SW480 (cell line): ENCODE measurements at regions not wholly inside any gene's neighbourhood (a gene's known extent, or its start where the extent isn't known, plus 50 kb on each side); places are given as distances from the start of the nearest gene placed in this dataset.
"Not testable (repeated sequence)": the region's sequence is repeated elsewhere in the genome, so short reads cannot be mapped to it uniquely, and the experiment has no call there.

ENCODE experiments used
- DNase-seq: peaks from one replicate; pipeline ENCODE4 v3.0.0-alpha.2; 2016; ENCODE audit warnings: low spot score

DNA sequence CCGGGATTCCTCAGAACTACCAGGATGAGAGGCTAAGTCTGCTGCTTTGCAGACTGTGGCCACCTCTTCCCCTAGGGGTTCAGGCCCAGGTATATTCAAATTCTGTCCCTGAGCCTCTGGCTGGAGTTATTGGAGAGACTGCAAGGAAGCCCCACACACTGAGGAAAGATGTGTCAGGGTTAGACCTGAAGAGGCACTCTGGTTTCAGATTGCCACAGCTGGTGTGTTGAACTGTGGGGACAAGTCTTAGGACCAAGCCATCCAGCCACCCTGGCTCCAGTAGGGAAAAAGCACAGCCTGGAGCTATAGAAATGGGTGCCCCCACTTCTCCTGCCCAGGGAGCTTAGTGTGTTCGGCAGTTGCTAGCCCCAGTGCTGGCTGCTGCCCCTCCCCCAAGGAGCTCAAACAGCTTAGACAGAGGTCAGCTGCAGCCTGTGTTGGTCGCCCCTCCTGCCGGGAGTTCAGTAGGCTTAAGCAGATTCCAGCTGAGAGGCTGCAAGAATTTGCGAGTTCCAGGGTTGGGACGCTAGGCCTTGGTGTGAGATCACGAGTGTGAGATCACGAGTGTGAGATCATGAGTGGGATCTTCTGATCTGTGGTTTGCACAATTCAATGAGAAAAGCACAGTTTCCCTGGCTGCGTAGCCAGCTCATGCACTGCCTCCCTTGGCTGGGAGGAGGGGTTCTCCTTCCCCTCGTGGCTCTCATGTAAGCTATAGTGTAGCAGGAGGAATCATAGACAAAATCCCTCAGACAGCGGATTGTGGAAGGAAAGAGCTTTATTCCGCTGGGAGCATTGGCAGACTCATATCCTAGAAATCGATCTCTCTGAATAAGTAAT, 552.1 kb upstream of the CHORDC1 start:
- no peak for DNase-seq

GRCh38 chr11:90770007-90770406, 547.2 kb upstream of the CHORDC1 start:
- no peak for DNase-seq

DNA sequence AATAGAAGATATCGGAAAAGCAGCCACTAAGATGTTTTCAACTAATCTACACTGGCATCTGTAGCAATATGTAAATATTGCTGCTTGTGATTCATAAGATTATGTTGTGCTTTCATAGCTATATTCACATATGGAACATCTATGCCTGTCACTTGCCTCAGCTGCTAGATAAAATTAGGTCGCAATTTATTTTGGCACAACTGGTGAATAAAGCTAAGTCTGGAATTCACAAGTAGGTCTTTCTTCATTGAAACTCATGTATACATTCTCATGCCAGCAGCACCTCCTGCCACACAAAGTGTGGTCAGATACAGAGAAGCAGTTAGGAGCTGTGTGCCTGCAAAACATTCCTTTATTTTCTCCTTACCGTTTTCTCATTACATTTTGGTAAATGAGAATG, 543.3 kb upstream of the CHORDC1 start:
- no peak for DNase-seq

- no peak for DNase-seq
Measured at GRCh38 chr11:90764691-90765090, 541.8 kb upstream of the CHORDC1 start.

- no peak for DNase-seq
Measured at GRCh38 chr11:90757849-90758494, 535.1 kb upstream of the CHORDC1 start.

DNA sequence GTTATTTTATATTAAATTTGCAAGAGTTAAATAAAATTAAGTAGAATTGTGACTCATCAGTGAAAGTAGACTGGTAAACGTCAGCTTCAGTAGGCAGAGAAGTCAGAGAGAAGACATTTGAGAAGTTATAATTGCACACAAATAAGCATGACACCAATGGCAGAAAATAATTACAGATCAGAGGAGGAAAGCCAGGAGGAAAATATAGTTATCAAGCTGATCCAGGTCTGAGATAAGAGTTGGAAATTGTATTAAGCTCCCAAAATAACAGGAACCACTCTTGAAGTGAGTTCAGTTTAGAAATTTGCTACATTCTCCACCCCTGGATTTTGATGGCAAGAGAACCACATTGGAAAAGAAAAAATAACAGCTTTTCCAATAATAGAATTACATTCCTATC, 533.8 kb upstream of the CHORDC1 start:
- DNase-seq, result no peak

DNA sequence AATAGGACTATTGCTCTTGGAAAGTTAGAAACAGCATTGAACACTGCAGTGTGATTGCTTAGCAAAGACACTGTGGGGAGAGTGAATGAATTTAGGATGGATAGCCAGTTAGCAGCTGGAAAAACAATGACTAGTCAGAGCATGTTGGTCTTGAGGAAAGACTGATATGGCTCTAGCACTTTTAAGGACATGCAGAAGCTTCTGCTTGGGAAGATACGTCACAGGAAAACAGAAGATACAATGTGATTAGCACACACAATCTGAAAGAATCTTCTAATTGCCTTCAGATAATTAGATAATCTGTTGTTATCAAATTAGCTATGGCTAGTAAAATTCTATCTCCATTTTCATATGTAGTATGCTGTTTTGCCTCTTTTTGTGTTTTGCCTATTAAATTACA, 530.7 kb upstream of the CHORDC1 start:
- DNase-seq, result no peak

DNA sequence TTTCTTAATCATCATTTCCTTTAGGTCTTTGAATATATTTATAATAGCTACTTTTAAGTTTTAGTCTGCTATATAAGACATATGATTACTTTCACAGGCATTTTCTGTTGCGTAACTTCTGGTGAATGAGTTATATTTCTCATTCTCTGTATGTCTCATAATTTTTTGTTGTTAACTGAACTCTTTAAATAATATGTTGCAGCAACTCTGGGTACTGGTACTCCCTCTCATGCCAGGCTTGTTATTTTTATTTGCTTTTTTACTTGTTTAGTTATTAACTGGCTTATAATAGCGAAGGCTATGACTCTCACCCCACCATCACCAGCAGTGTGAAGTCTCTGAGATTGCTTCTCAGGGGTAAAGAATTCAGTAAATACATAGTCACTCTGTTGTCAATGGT, 524.2 kb upstream of the CHORDC1 start:
- DNase-seq, result no peak

GRCh38 chr11:90744169-90744568, 521.3 kb upstream of the CHORDC1 start:
- no peak for DNase-seq

DNA sequence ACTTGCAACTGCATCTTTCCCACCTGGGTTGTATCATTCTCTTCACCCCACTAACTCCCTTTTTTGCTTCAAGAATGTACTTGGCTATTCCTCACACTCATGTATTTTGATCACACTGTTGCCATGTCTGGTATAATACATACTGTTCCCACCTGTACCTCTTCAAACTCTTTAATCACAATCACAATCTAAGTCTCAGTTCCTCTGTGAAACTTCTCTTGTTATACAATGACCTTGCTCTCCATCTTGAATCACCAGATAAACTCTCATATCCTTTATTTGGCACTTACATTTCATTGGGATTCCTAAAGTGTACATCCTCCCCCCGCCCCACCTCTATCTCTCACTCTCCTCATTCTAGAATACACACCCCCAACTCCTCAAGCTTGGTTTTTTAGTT, 516.0 kb upstream of the CHORDC1 start:
- DNase-seq, result no peak

GRCh38 chr11:90737444-90738050, 514.7 kb upstream of the CHORDC1 start:
- DNase-seq, result no peak

GRCh38 chr11:90732486-90732885, 509.6 kb upstream of the CHORDC1 start:
- no peak for DNase-seq

DNA sequence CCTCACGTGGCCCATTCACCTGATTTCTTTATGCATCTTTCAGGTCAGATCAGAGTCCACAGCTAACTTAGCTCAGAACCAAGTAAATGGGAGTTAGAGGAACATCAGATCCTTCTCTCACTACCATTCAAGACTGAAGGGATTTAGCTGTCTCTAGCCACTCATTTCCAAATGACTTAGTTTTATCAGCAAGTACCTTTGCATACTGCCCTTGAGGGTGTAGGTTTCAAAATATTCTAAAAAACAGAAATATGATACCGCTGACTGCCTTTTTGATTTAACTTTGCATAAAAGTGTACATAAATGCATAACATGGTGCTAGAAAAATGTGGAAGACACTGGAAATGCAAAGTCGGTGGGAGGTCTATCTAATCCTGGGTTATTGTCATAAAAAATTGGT, 500.6 kb upstream of the CHORDC1 start:
- no peak for DNase-seq

- no peak for DNase-seq
Measured at GRCh38 chr11:90722552-90723190, 499.8 kb upstream of the CHORDC1 start.

DNA sequence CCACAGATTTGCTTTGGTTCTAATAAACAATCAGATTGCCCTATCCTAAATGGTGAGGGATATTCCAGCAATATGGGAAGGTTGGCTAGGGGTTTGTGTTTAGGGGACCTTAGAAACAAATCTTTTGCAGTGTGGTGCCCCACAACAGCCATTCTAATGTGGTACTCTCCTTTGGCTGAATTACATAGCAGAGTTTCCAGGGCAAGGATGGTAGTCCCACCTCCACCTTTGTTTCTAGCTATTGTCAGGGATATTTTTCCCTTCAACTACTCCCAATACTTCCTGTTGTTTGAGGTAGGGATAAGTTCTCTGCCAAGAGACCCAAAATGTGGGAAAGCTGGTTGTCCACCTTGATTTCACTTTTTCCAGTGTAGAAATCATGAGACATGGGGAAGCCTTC, 494.7 kb upstream of the CHORDC1 start:
- no peak for DNase-seq

DNA sequence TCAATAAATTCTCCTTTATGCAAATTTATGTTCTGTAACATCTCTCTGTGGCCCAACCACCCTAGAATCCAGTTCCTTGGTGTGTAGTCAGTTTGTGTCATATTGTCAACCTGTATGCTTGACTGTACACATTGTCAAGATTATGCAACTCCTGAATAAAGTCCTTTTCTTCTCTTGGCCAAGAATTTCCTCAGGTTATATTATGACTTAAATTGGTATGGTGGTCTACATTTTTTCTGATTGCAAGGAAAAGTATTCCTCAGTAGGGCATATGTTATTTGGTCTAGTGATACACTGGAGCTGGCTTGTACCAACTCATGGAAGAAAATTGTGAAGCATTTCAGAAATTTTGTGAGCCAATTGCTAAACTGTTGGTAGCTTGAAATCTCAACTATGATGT, 482.8 kb upstream of the CHORDC1 start:
- no peak for DNase-seq

- DNase-seq, result no peak
Measured at GRCh38 chr11:90704510-90704909, 481.7 kb upstream of the CHORDC1 start.

DNA sequence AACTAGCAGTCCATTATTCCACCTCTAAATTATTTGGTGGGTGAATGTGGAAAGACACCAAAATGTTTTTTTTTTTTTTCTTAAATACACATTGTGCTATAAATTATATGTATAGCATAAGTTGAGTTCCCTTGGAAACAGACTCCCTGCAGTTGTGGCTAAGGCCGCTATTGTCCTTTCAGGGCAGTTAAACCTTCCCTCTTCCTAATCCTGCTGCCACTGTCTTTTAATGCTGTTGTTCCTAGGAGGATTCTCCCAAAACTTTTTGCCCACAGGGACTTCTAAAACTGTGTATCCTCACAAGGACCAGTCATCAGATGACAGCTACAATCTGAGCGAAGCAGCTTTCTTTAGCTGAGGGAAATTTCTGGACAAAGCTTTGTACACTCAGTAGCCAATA, 478.9 kb upstream of the CHORDC1 start:
- no peak for DNase-seq

DNA sequence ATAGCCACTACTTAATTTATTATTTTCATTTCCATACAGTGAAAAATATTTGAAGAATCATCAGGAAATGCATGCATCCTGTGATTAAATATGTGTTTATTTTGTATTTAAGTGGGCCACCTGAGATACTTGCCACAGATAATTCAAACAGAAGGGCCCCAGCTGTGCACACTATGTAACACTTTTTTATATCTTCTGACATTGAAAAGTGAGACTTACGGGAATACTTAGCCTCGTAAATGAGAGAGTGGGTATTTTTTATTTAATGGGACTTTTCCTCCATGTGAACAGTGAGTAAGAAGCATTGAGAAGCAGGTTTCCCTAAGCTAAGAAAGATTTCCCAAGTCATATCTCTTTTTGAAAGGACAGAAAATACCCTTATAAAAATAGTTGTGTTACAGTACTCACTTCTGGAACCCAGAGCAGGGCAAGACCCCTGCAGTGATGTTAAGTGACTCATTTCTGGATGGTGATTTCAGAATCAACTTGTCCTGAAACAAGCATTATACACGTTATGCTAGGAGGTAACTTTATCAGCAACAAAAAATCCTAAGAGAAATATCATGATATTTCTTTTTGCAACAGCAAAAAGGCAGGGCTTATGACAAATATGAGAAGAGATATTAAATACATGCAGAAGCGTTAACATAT, 478.1 kb upstream of the CHORDC1 start:
- no peak for DNase-seq

GRCh38 chr11:90699791-90700400, 477.0 kb upstream of the CHORDC1 start:
- no peak for DNase-seq

- DNase-seq, result no peak
Measured at GRCh38 chr11:90698238-90698637, 475.4 kb upstream of the CHORDC1 start.

- DNase-seq, result not testable (repeated sequence)
Measured at GRCh38 chr11:90675496-90675895, 452.6 kb upstream of the CHORDC1 start.
